HCT116 (cell line): ENCODE measurements at regions not wholly inside any gene's neighbourhood (a gene's known extent, or its start where the extent isn't known, plus 50 kb on each side); places are given as distances from the start of the nearest gene placed in this dataset.

Experiments used
- ATAC-seq: fragments of 200-7000 bp; cut with Tn5 transposase; 2 replicates; pipeline ENCODE4 v1.9.1; 2020; ENCODE audit warnings: mild to moderate bottlenecking, moderate library complexity
- BruUV-seq: library from RNA; stranded (reverse); fragments of 400-500 nt; replicated peaks from 2 replicates; lab custom pipeline; 2021; lab: Mats Ljungman, UMichigan
- CTCF ChIA-PET: fragments of 300-600 bp; sonication (Branson Sonifier 250); formaldehyde crosslinking; loops from one replicate; lab custom pipeline; 2021; ENCODE audit warnings: antibody characterized with exemption; lab: Charles Lee
- POLR2A ChIA-PET: fragments of 300-600, 350-600 bp; sonication (Branson Sonifier 250); formaldehyde crosslinking; loops from one replicate; lab custom pipeline; 2021; ENCODE audit warnings: antibody characterized with exemption; lab: Charles Lee
- RAD21 ChIA-PET, 2 experiments: fragments of 300-600 bp; sonication (Branson Sonifier 250); formaldehyde crosslinking; loops; one replicate each; lab custom pipeline; 2023; ENCODE audit warnings: low total read pairs in 2 of 2; ENCODE audit not compliant: uncharacterized antibody in 2 of 2, unreplicated experiment in 2 of 2, low non-redundant PET in 1 of 2; lab: Charles Lee
- DNase-seq: peaks from one replicate; pipeline ENCODE4 v3.0.0-alpha.2; 2010; ENCODE audit warnings: low read depth, low spot score
- H2AFZ ChIP-seq: fragments of 200-600 bp; shearing (Covaris generic), sonication (generic); 2 replicates; pipeline ENCODE4 v1.6.1; 2017; ENCODE audit warnings: low read depth, mixed run types, mixed read lengths, antibody characterized with exemption, low read length; ENCODE audit not compliant: poor library complexity, severe bottlenecking
- H3K27ac ChIP-seq: 2 replicates; pipeline ENCODE4 v1.5.1; 2012; ENCODE audit warnings: low read depth, low read length
- H3K27me3 ChIP-seq: fragments of 200-600 bp; sonication (generic); 2 replicates; pipeline ENCODE4 v1.6.1; 2016; ENCODE audit warnings: mixed run types, low read length, mixed read lengths; ENCODE audit not compliant: insufficient read depth
- H3K36me3 ChIP-seq, 2 experiments: fragments of 200-500 bp in 1 of 2; fragments of 200-600 bp in 1 of 2; sonication (Bioruptor generic) in 1 of 2; sonication (generic) in 1 of 2; 2 replicates each; pipeline versions ENCODE4 v1.5.1 to v1.6.1; 2014 to 2016; ENCODE audit warnings: low read length in 2 of 2, inconsistent platforms in 1 of 2, mixed read lengths in 1 of 2, mixed run types in 1 of 2; ENCODE audit not compliant: insufficient read depth in 2 of 2, control insufficient read depth in 1 of 2
- H3K4me1 ChIP-seq, 2 experiments: fragments of 200-600 bp in 1 of 2; sonication (generic) in 1 of 2; 2 replicates each; pipeline versions ENCODE4 v1.5.1 to v1.6.1; 2012 to 2017; ENCODE audit warnings: low read length in 2 of 2, inconsistent platforms in 1 of 2, mild to moderate bottlenecking in 1 of 2, mixed read lengths in 1 of 2, mixed run types in 1 of 2, moderate library complexity in 1 of 2; ENCODE audit not compliant: insufficient read depth in 2 of 2, control insufficient read depth in 1 of 2
- H3K4me2 ChIP-seq: fragments of 200-600 bp; sonication (generic); 2 replicates; pipeline ENCODE4 v1.6.1; 2017; ENCODE audit warnings: mixed run types, low read length, mixed read lengths
- H3K4me3 ChIP-seq, 2 experiments: fragments of 200-600 bp in 1 of 2; sonication (generic) in 1 of 2; replicated peaks in 1 of 2; 2 replicates each; pipeline ENCODE4 v1.5.1; 2011 to 2016; ENCODE audit warnings: low read length in 2 of 2, control low read depth in 1 of 2, low read depth in 1 of 2, mild to moderate bottlenecking in 1 of 2, mixed read lengths in 1 of 2, mixed run types in 1 of 2
- H3K79me2 ChIP-seq: fragments of 200-600 bp; sonication (generic); 2 replicates; pipeline ENCODE4 v1.6.1; 2017; ENCODE audit warnings: mild to moderate bottlenecking, mixed run types, low read length, moderate library complexity, mixed read lengths; ENCODE audit not compliant: insufficient read depth
- H3K9ac ChIP-seq: fragments of 200-600 bp; sonication (generic); 2 replicates; pipeline ENCODE4 v1.6.1; 2016; ENCODE audit warnings: low read length, mixed read lengths
- H3K9me2 ChIP-seq: fragments of 200-600 bp; sonication (generic), shearing (Covaris generic); 2 replicates; pipeline ENCODE4 v1.6.1; 2017; ENCODE audit warnings: mixed run types, mild to moderate bottlenecking, moderate library complexity; ENCODE audit not compliant: insufficient read depth
- H3K9me3 ChIP-seq, 2 experiments: fragments of 200-500 bp in 1 of 2; fragments of 200-600 bp in 1 of 2; sonication (Bioruptor generic) in 1 of 2; sonication (generic) in 1 of 2; 2 replicates each; pipeline ENCODE4 v1.6.1; 2014 to 2017; ENCODE audit warnings: low read length in 2 of 2, mixed read lengths in 2 of 2, inconsistent platforms in 1 of 2, low read depth in 1 of 2, mild to moderate bottlenecking in 1 of 2, mixed run types in 1 of 2, moderate library complexity in 1 of 2; ENCODE audit not compliant: control insufficient read depth in 1 of 2, insufficient read depth in 1 of 2
- H4K20me1 ChIP-seq: fragments of 200-600 bp; sonication (generic), shearing (Covaris generic); 2 replicates; pipeline ENCODE4 v1.6.1; 2017; ENCODE audit warnings: mixed run types, mild to moderate bottlenecking, moderate library complexity; ENCODE audit not compliant: insufficient read depth
- CBX3 ChIP-seq: IDR thresholded peaks from 2 replicates; pipeline ENCODE4 v1.6.1; 2012; ENCODE audit warnings: low read depth
- EGR1 ChIP-seq: IDR thresholded peaks from 2 replicates; pipeline ENCODE4 v1.6.1; 2012; ENCODE audit warnings: low read depth
- ELF1 ChIP-seq: IDR thresholded peaks from 2 replicates; pipeline ENCODE4 v1.6.1; 2012; ENCODE audit warnings: low read depth, borderline replicate concordance
- EZH2 ChIP-seq: fragments of 200-600 bp; sonication (generic); IDR thresholded peaks from 2 replicates; pipeline ENCODE4 v1.6.1; 2017; ENCODE audit warnings: antibody characterized with exemption, mixed run types
- FOSL1 ChIP-seq: IDR thresholded peaks from 2 replicates; pipeline ENCODE4 v1.6.1; 2012; ENCODE audit warnings: low read depth
- SIN3A ChIP-seq: IDR thresholded peaks from 2 replicates; pipeline ENCODE4 v1.6.1; 2012; ENCODE audit warnings: low read depth
- SP1 ChIP-seq: IDR thresholded peaks from 2 replicates; pipeline ENCODE4 v1.6.1; 2012; ENCODE audit warnings: low read depth
- SRF ChIP-seq: IDR thresholded peaks from 2 replicates; pipeline ENCODE4 v1.6.1; 2012; ENCODE audit warnings: low read depth
- TCF7L2 ChIP-seq: IDR thresholded peaks from 2 replicates; pipeline ENCODE4 v1.7.0; 2011; ENCODE audit warnings: borderline replicate concordance, inconsistent platforms; ENCODE audit not compliant: insufficient read depth, insufficient read length; ENCODE audit errors: extremely low read depth
- YY1 ChIP-seq: IDR thresholded peaks from 2 replicates; pipeline ENCODE4 v1.6.1; 2011; ENCODE audit warnings: low read length, low read depth, moderate library complexity, mild to moderate bottlenecking; ENCODE audit not compliant: insufficient replicate concordance; ENCODE audit errors: extremely low read depth
- ZFX ChIP-seq: fragments of 450-650 bp; IDR thresholded peaks from 2 replicates; pipeline ENCODE4 v1.6.1; 2017
- intact Hi-C: fragments of 100-400 bp; cut with micrococcal nuclease; formaldehyde crosslinking; loops from 2 replicates; pipeline ENCODE4 v1.10.0; 2022
- TF ChIP-seq, protein P1 (sequence below): IDR thresholded peaks from 2 replicates; pipeline ENCODE4 v1.6.1; 2012
- TF ChIP-seq, protein P2 (sequence below): IDR thresholded peaks from 2 replicates; pipeline ENCODE4 v1.6.1; 2012; ENCODE audit warnings: low read depth
- TF ChIP-seq, protein P3 (sequence below): IDR thresholded peaks from 2 replicates; pipeline ENCODE4 v1.6.1; 2012
- TF ChIP-seq, protein P4 (sequence below), 3 experiments: fragments of 200-600 bp in 1 of 3; sonication (generic) in 1 of 3; IDR thresholded peaks in 2 of 3; conservative IDR thresholded peaks in 1 of 3; 2 replicates each; pipeline ENCODE4 v1.5.1; 2012 to 2017; ENCODE audit warnings: low read depth in 2 of 3, low read length in 2 of 3, antibody characterized with exemption in 1 of 3, borderline replicate concordance in 1 of 3, control low read depth in 1 of 3, mild to moderate bottlenecking in 1 of 3, mixed read lengths in 1 of 3, mixed run types in 1 of 3, moderate library complexity in 1 of 3; ENCODE audit not compliant: insufficient read depth in 1 of 3
- TF ChIP-seq, protein P5 (sequence below): IDR thresholded peaks from 2 replicates; pipeline ENCODE4 v1.6.1; 2011; ENCODE audit warnings: mild to moderate bottlenecking, low read length, moderate library complexity; ENCODE audit not compliant: insufficient replicate concordance; ENCODE audit errors: extremely low read depth

DNA sequence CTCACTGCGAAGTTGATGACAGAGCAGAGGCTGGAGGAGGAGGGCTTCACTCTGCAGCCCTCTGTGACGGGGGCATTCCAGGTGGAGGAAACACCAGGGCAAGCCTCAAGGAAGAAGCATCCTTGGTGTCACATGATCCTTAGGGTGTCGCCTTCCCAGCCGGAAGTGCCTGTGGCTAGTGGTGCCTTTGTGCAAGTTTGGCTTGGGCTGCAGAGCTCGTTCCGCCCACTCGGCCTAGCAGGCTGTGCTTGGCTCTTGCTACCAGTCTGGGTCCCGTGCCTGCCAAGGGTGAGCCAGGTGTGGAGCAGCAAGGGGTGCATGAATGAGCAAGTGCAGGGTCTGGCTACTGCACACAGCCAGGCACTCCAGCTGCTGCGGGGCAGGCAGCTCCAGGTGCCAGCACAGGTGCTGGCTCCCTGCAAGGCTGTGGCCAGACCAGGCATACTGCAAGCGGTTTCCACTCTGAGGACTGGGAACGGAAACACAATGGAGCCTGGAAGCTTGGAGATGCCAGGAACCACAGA lies 325.3 kb upstream of the SMIM21 start:
- no peak overlapping the region for H3K4me2 ChIP-seq
- RAD21 ChIA-PET: no interaction called here
- H3K9me2 ChIP-seq: no peaks in the 10 kb centered on the region
- intact Hi-C loops: no loop called here
- POLR2A ChIA-PET: no interaction called here
- no peak overlapping the region for H2AFZ ChIP-seq
- ATAC-seq (no peak), DNase-seq (no peak)
- BruUV-seq: no TSS peak
- CTCF ChIA-PET: no interaction called here
- H3K9me3 ChIP-seq: no peaks in the 10 kb centered on the region
- H3K4me3 ChIP-seq: no peak overlapping the region
- H3K27me3 ChIP-seq: no peaks in the 10 kb centered on the region
- H3K9ac ChIP-seq: no peak overlapping the region
- H3K27ac ChIP-seq: no peak overlapping the region
- H3K79me2 ChIP-seq: no peaks in the 10 kb centered on the region
- no peaks in the 10 kb centered on the region for H3K36me3 ChIP-seq
- no peaks in the 10 kb centered on the region for H4K20me1 ChIP-seq
- TF ChIP-seq, protein P1, sequence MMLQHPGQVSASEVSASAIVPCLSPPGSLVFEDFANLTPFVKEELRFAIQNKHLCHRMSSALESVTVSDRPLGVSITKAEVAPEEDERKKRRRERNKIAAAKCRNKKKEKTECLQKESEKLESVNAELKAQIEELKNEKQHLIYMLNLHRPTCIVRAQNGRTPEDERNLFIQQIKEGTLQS: no peak
- TF ChIP-seq ZFX (no peak), SIN3A (no peak), CBX3 (no peak), EZH2 (no peak), EGR1 (no peak), FOSL1 (no peak), YY1 (no peak), TCF7L2 (no peak), ELF1 (no peak), SP1 (no peak), SRF (no peak)
- TF ChIP-seq, protein P2, sequence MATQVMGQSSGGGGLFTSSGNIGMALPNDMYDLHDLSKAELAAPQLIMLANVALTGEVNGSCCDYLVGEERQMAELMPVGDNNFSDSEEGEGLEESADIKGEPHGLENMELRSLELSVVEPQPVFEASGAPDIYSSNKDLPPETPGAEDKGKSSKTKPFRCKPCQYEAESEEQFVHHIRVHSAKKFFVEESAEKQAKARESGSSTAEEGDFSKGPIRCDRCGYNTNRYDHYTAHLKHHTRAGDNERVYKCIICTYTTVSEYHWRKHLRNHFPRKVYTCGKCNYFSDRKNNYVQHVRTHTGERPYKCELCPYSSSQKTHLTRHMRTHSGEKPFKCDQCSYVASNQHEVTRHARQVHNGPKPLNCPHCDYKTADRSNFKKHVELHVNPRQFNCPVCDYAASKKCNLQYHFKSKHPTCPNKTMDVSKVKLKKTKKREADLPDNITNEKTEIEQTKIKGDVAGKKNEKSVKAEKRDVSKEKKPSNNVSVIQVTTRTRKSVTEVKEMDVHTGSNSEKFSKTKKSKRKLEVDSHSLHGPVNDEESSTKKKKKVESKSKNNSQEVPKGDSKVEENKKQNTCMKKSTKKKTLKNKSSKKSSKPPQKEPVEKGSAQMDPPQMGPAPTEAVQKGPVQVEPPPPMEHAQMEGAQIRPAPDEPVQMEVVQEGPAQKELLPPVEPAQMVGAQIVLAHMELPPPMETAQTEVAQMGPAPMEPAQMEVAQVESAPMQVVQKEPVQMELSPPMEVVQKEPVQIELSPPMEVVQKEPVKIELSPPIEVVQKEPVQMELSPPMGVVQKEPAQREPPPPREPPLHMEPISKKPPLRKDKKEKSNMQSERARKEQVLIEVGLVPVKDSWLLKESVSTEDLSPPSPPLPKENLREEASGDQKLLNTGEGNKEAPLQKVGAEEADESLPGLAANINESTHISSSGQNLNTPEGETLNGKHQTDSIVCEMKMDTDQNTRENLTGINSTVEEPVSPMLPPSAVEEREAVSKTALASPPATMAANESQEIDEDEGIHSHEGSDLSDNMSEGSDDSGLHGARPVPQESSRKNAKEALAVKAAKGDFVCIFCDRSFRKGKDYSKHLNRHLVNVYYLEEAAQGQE: no peak
- TF ChIP-seq, protein P3, sequence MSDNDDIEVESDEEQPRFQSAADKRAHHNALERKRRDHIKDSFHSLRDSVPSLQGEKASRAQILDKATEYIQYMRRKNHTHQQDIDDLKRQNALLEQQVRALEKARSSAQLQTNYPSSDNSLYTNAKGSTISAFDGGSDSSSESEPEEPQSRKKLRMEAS: no peak
- TF ChIP-seq, protein P4, sequence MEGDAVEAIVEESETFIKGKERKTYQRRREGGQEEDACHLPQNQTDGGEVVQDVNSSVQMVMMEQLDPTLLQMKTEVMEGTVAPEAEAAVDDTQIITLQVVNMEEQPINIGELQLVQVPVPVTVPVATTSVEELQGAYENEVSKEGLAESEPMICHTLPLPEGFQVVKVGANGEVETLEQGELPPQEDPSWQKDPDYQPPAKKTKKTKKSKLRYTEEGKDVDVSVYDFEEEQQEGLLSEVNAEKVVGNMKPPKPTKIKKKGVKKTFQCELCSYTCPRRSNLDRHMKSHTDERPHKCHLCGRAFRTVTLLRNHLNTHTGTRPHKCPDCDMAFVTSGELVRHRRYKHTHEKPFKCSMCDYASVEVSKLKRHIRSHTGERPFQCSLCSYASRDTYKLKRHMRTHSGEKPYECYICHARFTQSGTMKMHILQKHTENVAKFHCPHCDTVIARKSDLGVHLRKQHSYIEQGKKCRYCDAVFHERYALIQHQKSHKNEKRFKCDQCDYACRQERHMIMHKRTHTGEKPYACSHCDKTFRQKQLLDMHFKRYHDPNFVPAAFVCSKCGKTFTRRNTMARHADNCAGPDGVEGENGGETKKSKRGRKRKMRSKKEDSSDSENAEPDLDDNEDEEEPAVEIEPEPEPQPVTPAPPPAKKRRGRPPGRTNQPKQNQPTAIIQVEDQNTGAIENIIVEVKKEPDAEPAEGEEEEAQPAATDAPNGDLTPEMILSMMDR (IDR thresholded peaks at IDR 0.05 in 2 of 3, conservative IDR thresholded peaks at IDR 0.05 in 1 of 3; ENCODE audit: borderline replicate concordance in 1 of 3, insufficient read depth in 1 of 3, low read depth in 2 of 3, low read length in 2 of 3): no peak
- TF ChIP-seq, protein P5, sequence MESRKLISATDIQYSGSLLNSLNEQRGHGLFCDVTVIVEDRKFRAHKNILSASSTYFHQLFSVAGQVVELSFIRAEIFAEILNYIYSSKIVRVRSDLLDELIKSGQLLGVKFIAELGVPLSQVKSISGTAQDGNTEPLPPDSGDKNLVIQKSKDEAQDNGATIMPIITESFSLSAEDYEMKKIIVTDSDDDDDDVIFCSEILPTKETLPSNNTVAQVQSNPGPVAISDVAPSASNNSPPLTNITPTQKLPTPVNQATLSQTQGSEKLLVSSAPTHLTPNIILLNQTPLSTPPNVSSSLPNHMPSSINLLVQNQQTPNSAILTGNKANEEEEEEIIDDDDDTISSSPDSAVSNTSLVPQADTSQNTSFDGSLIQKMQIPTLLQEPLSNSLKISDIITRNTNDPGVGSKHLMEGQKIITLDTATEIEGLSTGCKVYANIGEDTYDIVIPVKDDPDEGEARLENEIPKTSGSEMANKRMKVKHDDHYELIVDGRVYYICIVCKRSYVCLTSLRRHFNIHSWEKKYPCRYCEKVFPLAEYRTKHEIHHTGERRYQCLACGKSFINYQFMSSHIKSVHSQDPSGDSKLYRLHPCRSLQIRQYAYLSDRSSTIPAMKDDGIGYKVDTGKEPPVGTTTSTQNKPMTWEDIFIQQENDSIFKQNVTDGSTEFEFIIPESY: no peak
- no peaks in the 10 kb centered on the region for H3K4me1 ChIP-seq
